ENCODE measurements at regions not wholly inside any gene's neighbourhood (a gene's known extent, or its start where the extent isn't known, plus 50 kb on each side); places are given as distances from the start of the nearest gene placed in this dataset.

DNA sequence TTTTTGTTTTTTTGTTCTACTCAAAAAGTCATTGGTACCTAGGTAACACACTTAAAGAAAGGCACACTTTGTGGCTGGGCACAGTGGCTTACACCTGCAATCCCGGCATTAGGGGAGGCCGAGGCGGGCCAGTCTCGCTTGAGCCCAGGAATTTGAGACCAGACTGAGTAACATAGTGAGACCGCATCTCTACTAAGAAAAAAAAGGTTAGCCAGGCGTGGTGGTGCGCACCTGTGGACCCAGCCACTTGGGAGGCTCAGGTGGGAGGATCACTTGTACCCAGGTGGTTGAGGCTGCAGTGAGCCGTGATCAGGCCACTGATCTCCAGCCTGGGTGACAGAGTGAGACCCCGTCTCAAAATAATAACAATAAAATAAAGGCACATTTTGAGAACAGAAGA is 67.4 kb upstream of the BHLHE23 start:
- H3K27me3 Mint-ChIP-seq: peaks cover 71% of the 10 kb centered on the region

DNA sequence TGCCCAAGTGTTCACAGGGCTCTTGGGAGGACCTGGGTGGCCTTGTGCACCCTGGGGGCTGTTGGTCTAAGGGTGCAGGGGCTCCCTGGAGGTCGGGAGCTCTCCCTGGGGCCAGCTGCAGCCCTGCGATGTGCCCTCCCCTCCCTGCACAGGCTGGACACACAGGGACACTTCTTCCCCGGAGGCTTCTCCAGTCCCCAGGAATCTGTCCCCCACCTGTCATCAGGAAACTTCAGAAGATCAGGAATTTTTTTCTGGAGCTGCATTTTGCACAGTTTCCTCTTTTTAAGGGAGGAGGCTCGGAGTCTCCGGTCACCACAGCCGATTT is 66.9 kb upstream of the BHLHE23 start:
- peaks cover 71% of the 10 kb centered on the region for H3K27me3 Mint-ChIP-seq
- no peaks in the 10 kb centered on the region for H3K36me3 Mint-ChIP-seq (ENCODE audit: insufficient read depth)
- no peak for DNase-seq (ENCODE audit: low spot score, unreplicated experiment)
- peaks cover 12% of the 10 kb centered on the region for H3K9me3 Mint-ChIP-seq (ENCODE audit: low read depth)
- TF ChIP-seq, protein P1, sequence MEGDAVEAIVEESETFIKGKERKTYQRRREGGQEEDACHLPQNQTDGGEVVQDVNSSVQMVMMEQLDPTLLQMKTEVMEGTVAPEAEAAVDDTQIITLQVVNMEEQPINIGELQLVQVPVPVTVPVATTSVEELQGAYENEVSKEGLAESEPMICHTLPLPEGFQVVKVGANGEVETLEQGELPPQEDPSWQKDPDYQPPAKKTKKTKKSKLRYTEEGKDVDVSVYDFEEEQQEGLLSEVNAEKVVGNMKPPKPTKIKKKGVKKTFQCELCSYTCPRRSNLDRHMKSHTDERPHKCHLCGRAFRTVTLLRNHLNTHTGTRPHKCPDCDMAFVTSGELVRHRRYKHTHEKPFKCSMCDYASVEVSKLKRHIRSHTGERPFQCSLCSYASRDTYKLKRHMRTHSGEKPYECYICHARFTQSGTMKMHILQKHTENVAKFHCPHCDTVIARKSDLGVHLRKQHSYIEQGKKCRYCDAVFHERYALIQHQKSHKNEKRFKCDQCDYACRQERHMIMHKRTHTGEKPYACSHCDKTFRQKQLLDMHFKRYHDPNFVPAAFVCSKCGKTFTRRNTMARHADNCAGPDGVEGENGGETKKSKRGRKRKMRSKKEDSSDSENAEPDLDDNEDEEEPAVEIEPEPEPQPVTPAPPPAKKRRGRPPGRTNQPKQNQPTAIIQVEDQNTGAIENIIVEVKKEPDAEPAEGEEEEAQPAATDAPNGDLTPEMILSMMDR (IDR thresholded peaks at IDR 0.05; ENCODE audit: unreplicated experiment): no peak
- no peak overlapping the region for H3K27ac Mint-ChIP-seq
- H3K4me3 Mint-ChIP-seq (ENCODE audit: low read depth): no peak overlapping the region
- H3K4me1 Mint-ChIP-seq (ENCODE audit: low read depth): no peaks in the 10 kb centered on the region

More for the DNA sequence above, 67.4 kb upstream of the BHLHE23 start:
- Mint-ChIP-seq H3K4me3 (ENCODE audit: low read depth) (no peak overlapping the region), H3K27ac (no peak overlapping the region), H3K36me3 (ENCODE audit: insufficient read depth) (no peaks in the 10 kb centered on the region), H3K4me1 (ENCODE audit: low read depth) (no peaks in the 10 kb centered on the region), H3K9me3 (ENCODE audit: low read depth) (peaks cover 12% of the 10 kb centered on the region)
- TF ChIP-seq, protein P1 (IDR thresholded peaks at IDR 0.05; ENCODE audit: unreplicated experiment): no peak
- no peak for DNase-seq (ENCODE audit: low spot score, unreplicated experiment)

DNA sequence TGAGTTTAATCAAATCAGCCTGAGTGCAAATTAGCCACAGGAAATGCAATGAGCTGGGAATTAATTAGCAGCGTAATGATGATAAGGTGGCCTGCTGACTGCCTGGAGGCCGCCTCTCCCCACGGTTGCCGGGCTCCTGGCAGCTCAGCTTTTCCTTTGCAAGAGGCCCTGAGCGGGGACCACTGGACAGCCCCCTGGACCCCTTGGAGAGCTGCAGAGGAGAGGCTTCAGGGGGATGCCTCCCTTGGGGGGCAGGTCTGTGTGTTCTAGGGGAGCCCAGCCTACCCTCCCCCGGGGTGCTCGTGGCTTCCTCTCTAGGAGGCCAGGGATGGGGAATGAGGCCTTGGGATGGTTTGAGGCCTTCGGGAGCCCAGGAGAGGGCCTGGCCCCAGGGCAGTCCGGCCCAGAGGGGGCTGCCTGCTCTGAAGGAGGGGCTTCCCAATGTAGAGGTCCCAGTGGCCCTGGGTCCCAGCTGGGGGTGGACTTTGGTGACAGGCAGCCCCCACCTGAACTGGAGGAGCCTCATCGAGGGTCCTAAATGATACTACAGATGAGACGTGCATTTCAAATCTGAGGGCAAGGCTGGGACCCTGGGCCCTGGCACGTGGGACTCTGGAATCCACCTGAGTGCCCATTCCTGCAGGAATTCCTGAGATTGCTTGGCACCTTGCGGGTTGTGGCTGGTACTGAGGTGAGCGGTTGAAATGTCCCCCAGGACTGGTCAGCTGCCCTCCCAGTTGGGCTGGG is 66.4 kb upstream of the BHLHE23 start:
- Mint-ChIP-seq H3K9me3 (ENCODE audit: low read depth) (peaks cover 9% of the 10 kb centered on the region), H3K27me3 (peaks cover 67% of the 10 kb centered on the region), H3K36me3 (ENCODE audit: insufficient read depth) (no peaks in the 10 kb centered on the region), H3K4me1 (ENCODE audit: low read depth) (no peaks in the 10 kb centered on the region), H3K27ac (no peak overlapping the region), H3K4me3 (ENCODE audit: low read depth) (no peak overlapping the region)
- TF ChIP-seq, protein P1 (IDR thresholded peaks at IDR 0.05; ENCODE audit: unreplicated experiment): no peak
- DNase-seq (ENCODE audit: low spot score, unreplicated experiment): no peak

DNA sequence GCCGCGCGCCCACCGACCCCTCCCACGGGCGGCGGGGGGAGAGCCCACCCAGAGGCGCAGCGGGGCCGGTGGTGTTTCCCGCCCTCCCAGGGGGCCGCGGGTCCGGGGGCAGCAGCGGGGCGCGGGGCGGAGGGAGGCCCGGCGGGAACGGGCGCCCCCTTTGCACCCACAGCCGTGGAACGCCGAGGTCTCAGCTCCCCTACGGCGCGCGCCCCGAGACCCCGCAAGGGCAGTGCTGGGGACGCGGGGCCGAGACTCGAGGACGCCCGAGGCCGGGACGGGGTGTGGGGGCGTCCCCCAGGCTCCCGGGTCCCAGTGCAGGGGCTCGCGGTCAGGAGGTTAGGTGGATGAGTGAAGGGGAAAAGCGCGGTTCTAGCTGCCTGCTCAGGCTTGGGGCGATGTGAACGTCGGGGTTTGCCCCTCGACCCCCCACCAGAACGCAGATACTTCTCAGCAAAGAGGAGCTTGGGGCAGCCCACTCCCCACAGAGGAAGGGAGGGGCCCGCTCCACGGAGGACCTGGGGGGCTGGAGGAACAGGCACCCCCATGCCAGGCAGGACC is 65.5 kb upstream of the BHLHE23 start:
- Mint-ChIP-seq H3K27me3 (peaks cover 62% of the 10 kb centered on the region), H3K4me3 (ENCODE audit: low read depth) (no peak overlapping the region), H3K9me3 (ENCODE audit: low read depth) (peaks cover under 1% of the 10 kb centered on the region), H3K36me3 (ENCODE audit: insufficient read depth) (no peaks in the 10 kb centered on the region), H3K27ac (no peak overlapping the region), H3K4me1 (ENCODE audit: low read depth) (no peaks in the 10 kb centered on the region)
- TF ChIP-seq, protein P1 (IDR thresholded peaks at IDR 0.05; ENCODE audit: unreplicated experiment): no peak
- DNase-seq (ENCODE audit: low spot score, unreplicated experiment): no peak

DNA sequence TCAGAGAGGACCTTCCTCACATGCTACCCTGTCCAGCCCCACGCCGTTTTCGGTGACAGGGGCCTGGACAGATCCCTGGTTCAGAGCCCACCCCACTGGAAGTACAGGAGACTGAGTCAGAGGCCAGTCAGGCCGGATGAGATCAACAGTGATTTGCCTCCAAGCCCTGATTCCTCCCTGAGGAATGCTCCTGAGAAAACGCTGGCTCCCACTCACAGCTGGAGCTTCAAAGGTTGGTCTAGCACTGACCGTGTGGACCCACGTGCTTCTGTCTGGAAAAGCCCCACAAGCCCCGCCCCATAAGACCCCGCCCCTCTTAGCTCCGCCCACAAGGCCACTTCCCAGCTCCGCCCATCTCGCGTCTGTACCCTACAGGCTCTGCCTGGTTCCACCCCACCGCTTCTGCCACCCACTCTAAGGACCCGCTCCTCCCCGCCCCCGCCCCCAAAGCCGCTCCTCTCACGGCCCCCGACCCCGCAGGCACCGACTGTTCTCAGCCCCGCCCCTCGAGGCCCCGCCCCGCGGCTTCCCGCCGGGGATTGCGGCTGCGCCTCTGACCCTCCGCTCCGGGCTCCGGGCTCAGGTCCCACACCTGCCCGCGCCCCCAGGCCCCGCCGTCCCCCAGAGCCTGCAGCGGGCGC is 64.9 kb upstream of the BHLHE23 start:
- Mint-ChIP-seq H3K27me3 (peaks cover 62% of the 10 kb centered on the region), H3K36me3 (ENCODE audit: insufficient read depth) (no peaks in the 10 kb centered on the region), H3K27ac (no peak overlapping the region), H3K4me1 (ENCODE audit: low read depth) (no peaks in the 10 kb centered on the region), H3K4me3 (ENCODE audit: low read depth) (no peak overlapping the region), H3K9me3 (ENCODE audit: low read depth) (no peaks in the 10 kb centered on the region)
- no peak for DNase-seq (ENCODE audit: low spot score, unreplicated experiment)
- TF ChIP-seq, protein P1 (IDR thresholded peaks at IDR 0.05; ENCODE audit: unreplicated experiment): no peak

All from progenitor cell of endocrine pancreas (in vitro differentiated cells).